VCaP (cell line): ENCODE measurements at regions not wholly inside any gene's neighbourhood (a gene's known extent, or its start where the extent isn't known, plus 50 kb on each side); places are given as distances from the start of the nearest gene placed in this dataset.
"Not testable (repeated sequence)": the region's sequence is repeated elsewhere in the genome, so short reads cannot be mapped to it uniquely, and the experiment has no call there.

Experiments
- H3K27ac ChIP-seq: fragments of 450-650 bp; 2 replicates; pipeline ENCODE4 v1.5.1; 2017
- CTCF ChIP-seq: fragments of 450-650 bp; conservative IDR thresholded peaks from 2 replicates; pipeline ENCODE4 v1.5.1; 2017; ENCODE audit warnings: mild to moderate bottlenecking, moderate library complexity

GRCh38 chr10:36463390-36463789, 662.0 kb upstream of the ANKRD30A start:
- no peak for TF ChIP-seq CTCF
- H3K27ac ChIP-seq = no peak overlapping the region

GRCh38 chr10:36462194-36462593, 663.2 kb upstream of the ANKRD30A start:
- no peak for TF ChIP-seq CTCF
- H3K27ac ChIP-seq = no peak overlapping the region

GRCh38 chr10:36458437-36458836, 667.0 kb upstream of the ANKRD30A start:
- not testable (repeated sequence) for H3K27ac ChIP-seq

- no peak for TF ChIP-seq CTCF
- H3K27ac ChIP-seq = no peak overlapping the region
Observed at GRCh38 chr10:36457751-36458150, 667.6 kb upstream of the ANKRD30A start.

- no peak for TF ChIP-seq CTCF
- no peak overlapping the region for H3K27ac ChIP-seq
Observed at GRCh38 chr10:36455526-36456133, 669.8 kb upstream of the ANKRD30A start.

- TF ChIP-seq CTCF = no peak
- H3K27ac ChIP-seq = no peak overlapping the region
Observed at GRCh38 chr10:36452851-36453250, 672.5 kb upstream of the ANKRD30A start.

- TF ChIP-seq CTCF = no peak
- no peak overlapping the region for H3K27ac ChIP-seq
Observed at GRCh38 chr10:36451391-36451970, 673.9 kb upstream of the ANKRD30A start.

- H3K27ac ChIP-seq = no peak overlapping the region
- TF ChIP-seq CTCF = no peak
Observed at GRCh38 chr10:36450380-36450779, 675.0 kb upstream of the ANKRD30A start.
